OCI-LY1 (cell line): ENCODE measurements at regions not wholly inside any gene's neighbourhood (a gene's known extent, or its start where the extent isn't known, plus 50 kb on each side); places are given as distances from the start of the nearest gene placed in this dataset.
"Not testable (repeated sequence)": the region's sequence is repeated elsewhere in the genome, so short reads cannot be mapped to it uniquely, and the experiment has no call there.

ENCODE experiments used
- CTCF ChIP-seq: fragments of 200-600 bp; sonication (generic), shearing (Covaris generic); IDR thresholded peaks from 2 replicates; pipeline ENCODE4 v1.5.1; 2017; ENCODE audit warnings: mild to moderate bottlenecking, antibody characterized with exemption, low read length, moderate library complexity, mixed read lengths
- EZH2 ChIP-seq: fragments of 200-600 bp; sonication (generic), shearing (Covaris generic); IDR thresholded peaks from 2 replicates; pipeline ENCODE4 v1.8.0; 2017; ENCODE audit warnings: borderline replicate concordance, mixed run types, mild to moderate bottlenecking, antibody characterized with exemption, low read length, moderate library complexity, mixed read lengths

- not testable (repeated sequence) for TF ChIP-seq CTCF, EZH2
These were observed 79.6 kb upstream of the CACUL1 start for GRCh38 chr10:118834370-118834769.
